WTC11 (cell line): ENCODE measurements at regions not wholly inside any gene's neighbourhood (a gene's known extent, or its start where the extent isn't known, plus 50 kb on each side); places are given as distances from the start of the nearest gene placed in this dataset.

Source experiments
- ATAC-seq: fragments of 200-7000 bp; cut with Tn5 transposase; 2 replicates; pipeline ENCODE4 v1.10.0; 2021; ENCODE audit warnings: mild to moderate bottlenecking, moderate library complexity
- CTCF ChIA-PET: fragments of 300-600 bp; sonication (Branson Sonifier 250); formaldehyde crosslinking; loops from one replicate; lab custom pipeline; 2021; ENCODE audit warnings: antibody characterized with exemption; lab: Charles Lee
- POLR2A ChIA-PET: fragments of 350-600 bp; sonication (Branson Sonifier 250); formaldehyde crosslinking; loops from one replicate; lab custom pipeline; 2021; ENCODE audit warnings: antibody characterized with exemption; lab: Charles Lee
- DNase-seq: peaks from one replicate; pipeline ENCODE4 v3.0.0; 2021; ENCODE audit warnings: low spot score
- H3K27ac Mint-ChIP-seq: 2 replicates; pipeline ENCODE4 v1.8.0; 2021; ENCODE audit warnings: mixed read lengths
- H3K27me3 Mint-ChIP-seq: 2 replicates; pipeline ENCODE4 v1.8.0; 2021; ENCODE audit warnings: low read depth, mild to moderate bottlenecking, moderate library complexity, mixed read lengths
- H3K36me3 Mint-ChIP-seq: 2 replicates; pipeline ENCODE4 v1.8.0; 2021; ENCODE audit warnings: mixed read lengths
- H3K4me1 Mint-ChIP-seq: 2 replicates; pipeline ENCODE4 v1.8.0; 2022; ENCODE audit warnings: mixed read lengths
- H3K4me3 Mint-ChIP-seq: 2 replicates; pipeline ENCODE4 v1.8.0; 2021; ENCODE audit warnings: mild to moderate bottlenecking, moderate library complexity, mixed read lengths
- H3K9me3 Mint-ChIP-seq: 2 replicates; pipeline ENCODE4 v1.8.0; 2021; ENCODE audit warnings: mixed read lengths
- CREM ChIP-seq: sonication (generic); formaldehyde crosslinking; IDR thresholded peaks from 2 replicates; pipeline ENCODE4 v1.8.1; 2022; ENCODE audit warnings: mild to moderate bottlenecking, missing genetic modification reagents, moderate library complexity
- ELF4 ChIP-seq: sonication (generic); formaldehyde crosslinking; IDR thresholded peaks from 2 replicates; pipeline ENCODE4 v1.8.1; 2022; ENCODE audit warnings: low read depth, mild to moderate bottlenecking, moderate library complexity, missing genetic modification reagents
- ETV6 ChIP-seq: sonication (generic); formaldehyde crosslinking; IDR thresholded peaks from 2 replicates; pipeline ENCODE4 v1.8.1; 2022; ENCODE audit warnings: mild to moderate bottlenecking, missing genetic modification reagents
- FOXP1 ChIP-seq: sonication (generic); formaldehyde crosslinking; IDR thresholded peaks from 2 replicates; pipeline ENCODE4 v1.8.0; 2022; ENCODE audit warnings: missing genetic modification reagents, mild to moderate bottlenecking, moderate library complexity, borderline replicate concordance
- GABPB1 ChIP-seq: sonication (generic); formaldehyde crosslinking; IDR thresholded peaks from 2 replicates; pipeline ENCODE4 v1.8.1; 2023; ENCODE audit warnings: mild to moderate bottlenecking, missing genetic modification reagents
- GRHL2 ChIP-seq: fragments of 250-450 bp; sonication (Bioruptor Pico); IDR thresholded peaks from 2 replicates; pipeline ENCODE4 v1.8.0; 2022; ENCODE audit warnings: mild to moderate bottlenecking, moderate library complexity; ENCODE audit not compliant: insufficient replicate concordance, severe bottlenecking
- JUN ChIP-seq: sonication (generic); formaldehyde crosslinking; IDR thresholded peaks from 2 replicates; pipeline ENCODE4 v1.8.0; 2023; ENCODE audit warnings: mild to moderate bottlenecking, missing genetic modification reagents
- MYBL2 ChIP-seq: sonication (generic); formaldehyde crosslinking; IDR thresholded peaks from 2 replicates; pipeline ENCODE4 v1.8.1; 2023; ENCODE audit warnings: mild to moderate bottlenecking, moderate library complexity, missing genetic modification reagents
- NFYB ChIP-seq: sonication (generic); formaldehyde crosslinking; conservative IDR thresholded peaks from 2 replicates; pipeline ENCODE4 v1.8.0; 2022; ENCODE audit warnings: low read depth, missing genetic modification reagents
- NR1H2 ChIP-seq: sonication (generic); formaldehyde crosslinking; IDR thresholded peaks from 2 replicates; pipeline ENCODE4 v1.9.0; 2021; ENCODE audit warnings: mild to moderate bottlenecking, moderate library complexity, missing genetic modification reagents
- RELA ChIP-seq: sonication (generic); formaldehyde crosslinking; IDR thresholded peaks from 2 replicates; pipeline ENCODE4 v1.8.1; 2022; ENCODE audit warnings: missing genetic modification reagents, mild to moderate bottlenecking, borderline replicate concordance
- RORB ChIP-seq: fragments of 250-450 bp; sonication (Bioruptor Pico); IDR thresholded peaks from 2 replicates; pipeline ENCODE4 v1.9.0; 2021; ENCODE audit warnings: mild to moderate bottlenecking
- ZNF138 ChIP-seq: sonication (generic); formaldehyde crosslinking; conservative IDR thresholded peaks from 2 replicates; pipeline ENCODE4 v1.8.1; 2022; ENCODE audit warnings: mild to moderate bottlenecking, moderate library complexity, missing genetic modification reagents
- ZNF219 ChIP-seq: sonication (generic); formaldehyde crosslinking; IDR thresholded peaks from 2 replicates; pipeline ENCODE4 v1.8.0; 2023; ENCODE audit warnings: missing genetic modification reagents, mild to moderate bottlenecking, borderline replicate concordance
- ZNF416 ChIP-seq: fragments of 250-450 bp; sonication (Bioruptor Pico); IDR thresholded peaks from 2 replicates; pipeline ENCODE4 v1.9.0; 2021; ENCODE audit warnings: mild to moderate bottlenecking, inconsistent platforms
- ZNF671 ChIP-seq: fragments of 250-450 bp; sonication (Bioruptor Pico); IDR thresholded peaks from 2 replicates; pipeline ENCODE4 v1.8.0; 2021; ENCODE audit warnings: mild to moderate bottlenecking
- TF ChIP-seq, protein P1 (sequence below): sonication (generic); formaldehyde crosslinking; IDR thresholded peaks from 2 replicates; pipeline ENCODE4 v1.8.0; 2022; ENCODE audit warnings: missing genetic modification reagents
- TF ChIP-seq, protein P2 (sequence below): sonication (generic); formaldehyde crosslinking; IDR thresholded peaks from 2 replicates; pipeline ENCODE4 v1.8.1; 2023; ENCODE audit warnings: mild to moderate bottlenecking, missing genetic modification reagents
- TF ChIP-seq, protein P3 (sequence below): sonication (generic); formaldehyde crosslinking; IDR thresholded peaks from 2 replicates; pipeline ENCODE4 v1.8.0; 2022; ENCODE audit warnings: mild to moderate bottlenecking, missing genetic modification reagents
- TF ChIP-seq, protein P4 (sequence below): fragments of 250-450 bp; sonication (Bioruptor Pico); IDR thresholded peaks from 2 replicates; pipeline ENCODE4 v1.9.0; 2021; ENCODE audit warnings: moderate library complexity, mild to moderate bottlenecking, inconsistent platforms, borderline replicate concordance
- TF ChIP-seq, protein P5 (sequence below): sonication (generic); formaldehyde crosslinking; conservative IDR thresholded peaks from 2 replicates; pipeline ENCODE4 v1.8.1; 2023; ENCODE audit warnings: mild to moderate bottlenecking, low read depth, missing genetic modification reagents, moderate library complexity
- TF ChIP-seq, protein P6 (sequence below): sonication (generic); formaldehyde crosslinking; IDR thresholded peaks from 2 replicates; pipeline ENCODE4 v1.8.0; 2023; ENCODE audit warnings: mild to moderate bottlenecking, missing genetic modification reagents
- TF ChIP-seq, protein P7 (sequence below): sonication (generic); formaldehyde crosslinking; IDR thresholded peaks from 2 replicates; pipeline ENCODE4 v1.8.1; 2022; ENCODE audit warnings: low read depth, mild to moderate bottlenecking, moderate library complexity, missing genetic modification reagents, borderline replicate concordance

DNA sequence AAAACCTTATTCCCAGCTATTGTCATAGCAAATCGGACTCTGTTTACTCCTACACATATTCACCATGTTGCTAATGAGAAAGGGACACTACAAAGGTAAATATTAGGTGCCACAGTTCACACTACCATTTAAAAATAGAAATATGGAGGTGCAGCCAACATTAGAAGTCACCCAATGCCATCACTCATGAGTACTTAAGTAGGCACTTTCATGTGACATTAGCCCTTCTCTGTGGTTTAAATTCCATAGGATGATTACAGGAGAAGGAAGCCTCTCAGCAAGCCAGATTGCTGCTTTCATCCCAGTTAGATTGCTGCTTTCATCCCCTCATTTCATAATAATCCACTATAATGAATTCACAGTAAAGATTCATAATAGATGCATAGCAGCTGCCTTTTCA, 376.8 kb upstream of the ALCAM start:
- CTCF ChIA-PET, result no interaction called here
- no peaks in the 10 kb centered on the region for H3K9me3 Mint-ChIP-seq
- H3K27me3 Mint-ChIP-seq, result no peaks in the 10 kb centered on the region
- H3K27ac Mint-ChIP-seq, result no peak overlapping the region
- no peak for TF ChIP-seq GABPB1 (CRISPR knock-in tag)
- TF ChIP-seq, protein P1, sequence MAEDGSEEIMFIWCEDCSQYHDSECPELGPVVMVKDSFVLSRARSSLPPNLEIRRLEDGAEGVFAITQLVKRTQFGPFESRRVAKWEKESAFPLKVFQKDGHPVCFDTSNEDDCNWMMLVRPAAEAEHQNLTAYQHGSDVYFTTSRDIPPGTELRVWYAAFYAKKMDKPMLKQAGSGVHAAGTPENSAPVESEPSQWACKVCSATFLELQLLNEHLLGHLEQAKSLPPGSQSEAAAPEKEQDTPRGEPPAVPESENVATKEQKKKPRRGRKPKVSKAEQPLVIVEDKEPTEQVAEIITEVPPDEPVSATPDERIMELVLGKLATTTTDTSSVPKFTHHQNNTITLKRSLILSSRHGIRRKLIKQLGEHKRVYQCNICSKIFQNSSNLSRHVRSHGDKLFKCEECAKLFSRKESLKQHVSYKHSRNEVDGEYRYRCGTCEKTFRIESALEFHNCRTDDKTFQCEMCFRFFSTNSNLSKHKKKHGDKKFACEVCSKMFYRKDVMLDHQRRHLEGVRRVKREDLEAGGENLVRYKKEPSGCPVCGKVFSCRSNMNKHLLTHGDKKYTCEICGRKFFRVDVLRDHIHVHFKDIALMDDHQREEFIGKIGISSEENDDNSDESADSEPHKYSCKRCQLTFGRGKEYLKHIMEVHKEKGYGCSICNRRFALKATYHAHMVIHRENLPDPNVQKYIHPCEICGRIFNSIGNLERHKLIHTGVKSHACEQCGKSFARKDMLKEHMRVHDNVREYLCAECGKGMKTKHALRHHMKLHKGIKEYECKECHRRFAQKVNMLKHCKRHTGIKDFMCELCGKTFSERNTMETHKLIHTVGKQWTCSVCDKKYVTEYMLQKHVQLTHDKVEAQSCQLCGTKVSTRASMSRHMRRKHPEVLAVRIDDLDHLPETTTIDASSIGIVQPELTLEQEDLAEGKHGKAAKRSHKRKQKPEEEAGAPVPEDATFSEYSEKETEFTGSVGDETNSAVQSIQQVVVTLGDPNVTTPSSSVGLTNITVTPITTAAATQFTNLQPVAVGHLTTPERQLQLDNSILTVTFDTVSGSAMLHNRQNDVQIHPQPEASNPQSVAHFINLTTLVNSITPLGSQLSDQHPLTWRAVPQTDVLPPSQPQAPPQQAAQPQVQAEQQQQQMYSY (CRISPR knock-in tag), result no peak
- no peak for TF ChIP-seq CREM (CRISPR knock-in tag)
- no peak for TF ChIP-seq RELA (CRISPR knock-in tag)
- no peak for TF ChIP-seq ZNF671
- TF ChIP-seq ZNF138 (CRISPR knock-in tag), result no peak
- no peak for TF ChIP-seq ELF4 (CRISPR knock-in tag)
- no peak for TF ChIP-seq FOXP1
- TF ChIP-seq MYBL2 (CRISPR knock-in tag), result no peak
- TF ChIP-seq RORB, result no peak
- TF ChIP-seq NFYB (CRISPR knock-in tag), result no peak
- no peak for TF ChIP-seq GRHL2 (CRISPR knock-in tag)
- TF ChIP-seq, protein P2, sequence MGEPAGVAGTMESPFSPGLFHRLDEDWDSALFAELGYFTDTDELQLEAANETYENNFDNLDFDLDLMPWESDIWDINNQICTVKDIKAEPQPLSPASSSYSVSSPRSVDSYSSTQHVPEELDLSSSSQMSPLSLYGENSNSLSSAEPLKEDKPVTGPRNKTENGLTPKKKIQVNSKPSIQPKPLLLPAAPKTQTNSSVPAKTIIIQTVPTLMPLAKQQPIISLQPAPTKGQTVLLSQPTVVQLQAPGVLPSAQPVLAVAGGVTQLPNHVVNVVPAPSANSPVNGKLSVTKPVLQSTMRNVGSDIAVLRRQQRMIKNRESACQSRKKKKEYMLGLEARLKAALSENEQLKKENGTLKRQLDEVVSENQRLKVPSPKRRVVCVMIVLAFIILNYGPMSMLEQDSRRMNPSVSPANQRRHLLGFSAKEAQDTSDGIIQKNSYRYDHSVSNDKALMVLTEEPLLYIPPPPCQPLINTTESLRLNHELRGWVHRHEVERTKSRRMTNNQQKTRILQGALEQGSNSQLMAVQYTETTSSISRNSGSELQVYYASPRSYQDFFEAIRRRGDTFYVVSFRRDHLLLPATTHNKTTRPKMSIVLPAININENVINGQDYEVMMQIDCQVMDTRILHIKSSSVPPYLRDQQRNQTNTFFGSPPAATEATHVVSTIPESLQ (CRISPR knock-in tag), result no peak
- DNase-seq (no peak), ATAC-seq (no peak)
- H3K4me1 Mint-ChIP-seq, result peaks cover 7% of the 10 kb centered on the region
- no peaks in the 10 kb centered on the region for H3K36me3 Mint-ChIP-seq
- H3K4me3 Mint-ChIP-seq, result no peak overlapping the region
- POLR2A ChIA-PET, result no interaction called here

DNA sequence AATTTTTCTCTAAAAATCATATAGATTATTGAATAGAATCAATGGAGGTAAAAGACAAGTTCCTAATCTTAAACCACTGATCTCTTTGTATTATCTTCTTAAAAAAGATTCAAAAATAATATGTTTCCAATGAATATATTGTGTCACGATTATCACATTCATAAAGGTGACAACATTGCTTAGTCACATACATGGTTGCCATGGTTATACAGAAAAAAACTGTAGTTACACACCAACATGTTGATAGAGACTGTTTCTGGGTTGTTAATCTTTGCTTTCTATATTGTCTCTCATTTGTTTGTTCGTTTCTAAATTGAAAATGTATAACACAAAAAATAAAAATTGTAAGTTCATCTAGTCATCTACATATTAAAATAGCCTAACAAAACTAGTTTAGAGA, 376.0 kb upstream of the ALCAM start:
- POLR2A ChIA-PET, result no interaction called here
- Mint-ChIP-seq H3K27me3 (no peaks in the 10 kb centered on the region), H3K36me3 (no peaks in the 10 kb centered on the region), H3K9me3 (no peaks in the 10 kb centered on the region), H3K4me1 (peaks cover 7% of the 10 kb centered on the region), H3K4me3 (no peak overlapping the region), H3K27ac (no peak overlapping the region)
- ATAC-seq (no peak), DNase-seq (no peak)
- CTCF ChIA-PET, result no interaction called here
- TF ChIP-seq, protein P3, sequence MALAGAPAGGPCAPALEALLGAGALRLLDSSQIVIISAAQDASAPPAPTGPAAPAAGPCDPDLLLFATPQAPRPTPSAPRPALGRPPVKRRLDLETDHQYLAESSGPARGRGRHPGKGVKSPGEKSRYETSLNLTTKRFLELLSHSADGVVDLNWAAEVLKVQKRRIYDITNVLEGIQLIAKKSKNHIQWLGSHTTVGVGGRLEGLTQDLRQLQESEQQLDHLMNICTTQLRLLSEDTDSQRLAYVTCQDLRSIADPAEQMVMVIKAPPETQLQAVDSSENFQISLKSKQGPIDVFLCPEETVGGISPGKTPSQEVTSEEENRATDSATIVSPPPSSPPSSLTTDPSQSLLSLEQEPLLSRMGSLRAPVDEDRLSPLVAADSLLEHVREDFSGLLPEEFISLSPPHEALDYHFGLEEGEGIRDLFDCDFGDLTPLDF (CRISPR knock-in tag), result no peak
- TF ChIP-seq JUN (CRISPR knock-in tag) (no peak), ZNF219 (no peak), ZNF416 (CRISPR knock-in tag) (no peak), FOXP1 (no peak), NR1H2 (no peak), ETV6 (no peak)
- TF ChIP-seq, protein P4, sequence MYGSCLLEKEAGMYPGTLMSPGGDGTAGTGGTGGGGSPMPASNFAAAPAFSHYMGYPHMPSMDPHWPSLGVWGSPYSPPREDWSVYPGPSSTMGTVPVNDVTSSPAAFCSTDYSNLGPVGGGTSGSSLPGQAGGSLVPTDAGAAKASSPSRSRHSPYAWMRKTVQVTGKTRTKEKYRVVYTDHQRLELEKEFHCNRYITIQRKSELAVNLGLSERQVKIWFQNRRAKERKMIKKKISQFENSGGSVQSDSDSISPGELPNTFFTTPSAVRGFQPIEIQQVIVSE, result no peak
- TF ChIP-seq, protein P5, sequence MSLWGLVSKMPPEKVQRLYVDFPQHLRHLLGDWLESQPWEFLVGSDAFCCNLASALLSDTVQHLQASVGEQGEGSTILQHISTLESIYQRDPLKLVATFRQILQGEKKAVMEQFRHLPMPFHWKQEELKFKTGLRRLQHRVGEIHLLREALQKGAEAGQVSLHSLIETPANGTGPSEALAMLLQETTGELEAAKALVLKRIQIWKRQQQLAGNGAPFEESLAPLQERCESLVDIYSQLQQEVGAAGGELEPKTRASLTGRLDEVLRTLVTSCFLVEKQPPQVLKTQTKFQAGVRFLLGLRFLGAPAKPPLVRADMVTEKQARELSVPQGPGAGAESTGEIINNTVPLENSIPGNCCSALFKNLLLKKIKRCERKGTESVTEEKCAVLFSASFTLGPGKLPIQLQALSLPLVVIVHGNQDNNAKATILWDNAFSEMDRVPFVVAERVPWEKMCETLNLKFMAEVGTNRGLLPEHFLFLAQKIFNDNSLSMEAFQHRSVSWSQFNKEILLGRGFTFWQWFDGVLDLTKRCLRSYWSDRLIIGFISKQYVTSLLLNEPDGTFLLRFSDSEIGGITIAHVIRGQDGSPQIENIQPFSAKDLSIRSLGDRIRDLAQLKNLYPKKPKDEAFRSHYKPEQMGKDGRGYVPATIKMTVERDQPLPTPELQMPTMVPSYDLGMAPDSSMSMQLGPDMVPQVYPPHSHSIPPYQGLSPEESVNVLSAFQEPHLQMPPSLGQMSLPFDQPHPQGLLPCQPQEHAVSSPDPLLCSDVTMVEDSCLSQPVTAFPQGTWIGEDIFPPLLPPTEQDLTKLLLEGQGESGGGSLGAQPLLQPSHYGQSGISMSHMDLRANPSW (CRISPR knock-in tag), result no peak
- TF ChIP-seq, protein P6, sequence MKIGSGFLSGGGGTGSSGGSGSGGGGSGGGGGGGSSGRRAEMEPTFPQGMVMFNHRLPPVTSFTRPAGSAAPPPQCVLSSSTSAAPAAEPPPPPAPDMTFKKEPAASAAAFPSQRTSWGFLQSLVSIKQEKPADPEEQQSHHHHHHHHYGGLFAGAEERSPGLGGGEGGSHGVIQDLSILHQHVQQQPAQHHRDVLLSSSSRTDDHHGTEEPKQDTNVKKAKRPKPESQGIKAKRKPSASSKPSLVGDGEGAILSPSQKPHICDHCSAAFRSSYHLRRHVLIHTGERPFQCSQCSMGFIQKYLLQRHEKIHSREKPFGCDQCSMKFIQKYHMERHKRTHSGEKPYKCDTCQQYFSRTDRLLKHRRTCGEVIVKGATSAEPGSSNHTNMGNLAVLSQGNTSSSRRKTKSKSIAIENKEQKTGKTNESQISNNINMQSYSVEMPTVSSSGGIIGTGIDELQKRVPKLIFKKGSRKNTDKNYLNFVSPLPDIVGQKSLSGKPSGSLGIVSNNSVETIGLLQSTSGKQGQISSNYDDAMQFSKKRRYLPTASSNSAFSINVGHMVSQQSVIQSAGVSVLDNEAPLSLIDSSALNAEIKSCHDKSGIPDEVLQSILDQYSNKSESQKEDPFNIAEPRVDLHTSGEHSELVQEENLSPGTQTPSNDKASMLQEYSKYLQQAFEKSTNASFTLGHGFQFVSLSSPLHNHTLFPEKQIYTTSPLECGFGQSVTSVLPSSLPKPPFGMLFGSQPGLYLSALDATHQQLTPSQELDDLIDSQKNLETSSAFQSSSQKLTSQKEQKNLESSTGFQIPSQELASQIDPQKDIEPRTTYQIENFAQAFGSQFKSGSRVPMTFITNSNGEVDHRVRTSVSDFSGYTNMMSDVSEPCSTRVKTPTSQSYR (CRISPR knock-in tag), result no peak
- TF ChIP-seq, protein P7, sequence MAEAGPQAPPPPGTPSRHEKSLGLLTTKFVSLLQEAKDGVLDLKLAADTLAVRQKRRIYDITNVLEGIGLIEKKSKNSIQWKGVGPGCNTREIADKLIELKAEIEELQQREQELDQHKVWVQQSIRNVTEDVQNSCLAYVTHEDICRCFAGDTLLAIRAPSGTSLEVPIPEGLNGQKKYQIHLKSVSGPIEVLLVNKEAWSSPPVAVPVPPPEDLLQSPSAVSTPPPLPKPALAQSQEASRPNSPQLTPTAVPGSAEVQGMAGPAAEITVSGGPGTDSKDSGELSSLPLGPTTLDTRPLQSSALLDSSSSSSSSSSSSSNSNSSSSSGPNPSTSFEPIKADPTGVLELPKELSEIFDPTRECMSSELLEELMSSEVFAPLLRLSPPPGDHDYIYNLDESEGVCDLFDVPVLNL, result no peak
